ENCODE measurements at regions not wholly inside any gene's neighbourhood (a gene's known extent, or its start where the extent isn't known, plus 50 kb on each side); places are given as distances from the start of the nearest gene placed in this dataset.
"Not testable (repeated sequence)": the region's sequence is repeated elsewhere in the genome, so short reads cannot be mapped to it uniquely, and the experiment has no call there.

DNA sequence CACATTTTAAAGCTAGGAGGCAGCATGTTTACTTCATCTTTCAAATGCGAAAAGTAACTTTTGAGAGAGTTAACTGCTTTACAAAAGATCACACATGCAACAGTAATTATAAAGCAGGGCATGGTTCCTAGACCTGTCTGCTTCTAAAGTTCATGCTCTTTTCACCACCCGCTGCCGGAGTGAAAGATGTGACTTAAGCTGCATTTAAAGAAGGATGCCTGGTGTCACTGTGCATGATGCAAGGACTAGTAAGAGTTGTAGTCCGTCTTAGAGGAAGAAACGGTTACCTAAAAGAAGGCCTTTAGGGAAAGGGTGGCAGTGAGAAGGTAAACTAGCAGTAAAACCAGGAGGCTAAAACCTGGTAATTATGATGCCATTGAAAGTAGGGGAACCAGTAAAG lies 1689.1 kb downstream of the KCNT2 start:
- no peaks in the 10 kb centered on the region for H3K36me3 ChIP-seq (ENCODE audit: control insufficient read depth, insufficient read depth, low read length)
- no peaks in the 10 kb centered on the region for H3K27me3 ChIP-seq (ENCODE audit: control insufficient read depth, insufficient read depth, low read length)
- H3K4me1 ChIP-seq (ENCODE audit: control insufficient read depth, insufficient read depth, low read length), result no peaks in the 10 kb centered on the region
- no peak overlapping the region for H3K27ac ChIP-seq (ENCODE audit: low read depth, low read length)
- no peak overlapping the region for H3K4me3 ChIP-seq (ENCODE audit: low read length)
- no peak overlapping the region for H3K9ac ChIP-seq (ENCODE audit: low read length)

DNA sequence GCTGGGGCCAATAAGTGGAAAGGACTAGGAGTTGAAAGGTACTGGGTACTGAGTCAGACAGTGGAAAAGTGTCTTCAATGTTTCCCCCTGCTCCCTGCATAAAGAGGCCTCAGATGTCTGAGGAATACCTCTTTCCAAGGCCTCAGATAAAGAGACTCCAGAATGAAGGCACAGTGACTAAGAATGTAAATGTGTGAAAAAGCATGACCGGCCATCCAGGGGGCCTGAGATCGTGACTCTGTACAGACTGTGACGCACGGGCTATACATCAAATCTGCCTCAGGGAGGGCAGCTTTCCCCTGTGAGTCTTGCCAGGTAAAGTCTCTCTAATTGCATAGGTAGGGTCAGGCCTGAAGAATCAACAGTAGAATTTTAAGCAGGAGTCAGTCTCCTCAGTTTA lies 1690.5 kb downstream of the KCNT2 start:
- Histone ChIP-seq H3K27ac (ENCODE audit: low read depth, low read length) (no peak overlapping the region), H3K4me3 (ENCODE audit: low read length) (no peak overlapping the region)

GRCh38 chr1:194908643-194909042 lies 1699.6 kb downstream of the KCNT2 start:
- Histone ChIP-seq H3K4me3 (ENCODE audit: low read length) (no peak overlapping the region), H3K36me3 (ENCODE audit: control insufficient read depth, insufficient read depth, low read length) (no peaks in the 10 kb centered on the region), H3K27me3 (ENCODE audit: control insufficient read depth, insufficient read depth, low read length) (no peaks in the 10 kb centered on the region), H3K4me1 (ENCODE audit: control insufficient read depth, insufficient read depth, low read length) (no peaks in the 10 kb centered on the region), H3K9ac (ENCODE audit: low read length) (no peak overlapping the region), H3K27ac (ENCODE audit: low read depth, low read length) (no peak overlapping the region)

More for the DNA sequence above, 1690.5 kb downstream of the KCNT2 start:
- Histone ChIP-seq H3K27me3 (ENCODE audit: control insufficient read depth, insufficient read depth, low read length) (no peaks in the 10 kb centered on the region), H3K4me1 (ENCODE audit: control insufficient read depth, insufficient read depth, low read length) (no peaks in the 10 kb centered on the region), H3K9ac (ENCODE audit: low read length) (no peak overlapping the region), H3K36me3 (ENCODE audit: control insufficient read depth, insufficient read depth, low read length) (no peaks in the 10 kb centered on the region)

GRCh38 chr1:194903524-194903923 lies 1704.7 kb downstream of the KCNT2 start:
- Histone ChIP-seq H3K4me3 (ENCODE audit: low read length) (no peak overlapping the region), H3K9ac (ENCODE audit: low read length) (no peak overlapping the region), H3K27me3 (ENCODE audit: control insufficient read depth, insufficient read depth, low read length) (no peaks in the 10 kb centered on the region), H3K27ac (ENCODE audit: low read depth, low read length) (no peak overlapping the region), H3K4me1 (ENCODE audit: control insufficient read depth, insufficient read depth, low read length) (no peaks in the 10 kb centered on the region), H3K36me3 (ENCODE audit: control insufficient read depth, insufficient read depth, low read length) (no peaks in the 10 kb centered on the region)

GRCh38 chr1:194889310-194889709 lies 1702.9 kb upstream of the B3GALT2 start:
- Histone ChIP-seq H3K27ac (ENCODE audit: low read depth, low read length) (no peak overlapping the region), H3K4me3 (ENCODE audit: low read length) (no peak overlapping the region), H3K4me1 (ENCODE audit: control insufficient read depth, insufficient read depth, low read length) (no peaks in the 10 kb centered on the region), H3K9ac (ENCODE audit: low read length) (no peak overlapping the region), H3K27me3 (ENCODE audit: control insufficient read depth, insufficient read depth, low read length) (no peaks in the 10 kb centered on the region), H3K36me3 (ENCODE audit: control insufficient read depth, insufficient read depth, low read length) (no peaks in the 10 kb centered on the region)

- Histone ChIP-seq H3K4me3 (ENCODE audit: low read length) (no peak overlapping the region), H3K36me3 (ENCODE audit: control insufficient read depth, insufficient read depth, low read length) (no peaks in the 10 kb centered on the region), H3K27me3 (ENCODE audit: control insufficient read depth, insufficient read depth, low read length) (no peaks in the 10 kb centered on the region), H3K27ac (ENCODE audit: low read depth, low read length) (no peak overlapping the region), H3K9ac (ENCODE audit: low read length) (no peak overlapping the region), H3K4me1 (ENCODE audit: control insufficient read depth, insufficient read depth, low read length) (no peaks in the 10 kb centered on the region)
Measured at GRCh38 chr1:194870860-194871259, 1684.4 kb upstream of the B3GALT2 start.

DNA sequence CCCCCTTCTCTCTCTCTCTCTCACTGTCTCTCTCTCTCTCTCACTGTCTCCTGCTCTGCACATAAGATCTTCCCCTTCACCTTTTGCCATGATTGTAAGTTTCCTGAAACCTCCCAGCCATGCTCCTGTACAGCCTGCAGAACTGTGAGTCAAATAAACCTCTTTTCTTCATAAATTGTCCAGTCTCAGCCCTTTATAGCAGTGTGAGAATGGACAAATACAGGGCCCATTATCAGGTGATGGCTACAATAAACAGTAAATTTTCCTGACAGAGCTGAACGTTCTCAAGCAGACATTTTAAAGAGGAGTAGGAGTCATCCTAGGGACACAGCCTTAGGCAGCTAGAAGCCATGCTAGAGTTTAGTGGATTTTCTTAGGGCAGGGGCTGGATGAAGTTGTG lies 1679.7 kb upstream of the B3GALT2 start:
- H3K27ac ChIP-seq (ENCODE audit: low read depth, low read length), result no peak overlapping the region
- H3K27me3 ChIP-seq (ENCODE audit: control insufficient read depth, insufficient read depth, low read length), result no peaks in the 10 kb centered on the region
- H3K36me3 ChIP-seq (ENCODE audit: control insufficient read depth, insufficient read depth, low read length), result no peaks in the 10 kb centered on the region
- H3K4me3 ChIP-seq (ENCODE audit: low read length), result no peak overlapping the region
- no peaks in the 10 kb centered on the region for H3K4me1 ChIP-seq (ENCODE audit: control insufficient read depth, insufficient read depth, low read length)
- no peak overlapping the region for H3K9ac ChIP-seq (ENCODE audit: low read length)

GRCh38 chr1:194865383-194865782 lies 1679.0 kb upstream of the B3GALT2 start:
- Histone ChIP-seq H3K27ac (ENCODE audit: low read depth, low read length) (no peak overlapping the region), H3K27me3 (ENCODE audit: control insufficient read depth, insufficient read depth, low read length) (no peaks in the 10 kb centered on the region), H3K9ac (ENCODE audit: low read length) (no peak overlapping the region), H3K4me3 (ENCODE audit: low read length) (no peak overlapping the region), H3K36me3 (ENCODE audit: control insufficient read depth, insufficient read depth, low read length) (no peaks in the 10 kb centered on the region), H3K4me1 (ENCODE audit: control insufficient read depth, insufficient read depth, low read length) (no peaks in the 10 kb centered on the region)

GRCh38 chr1:194862129-194862528 lies 1675.7 kb upstream of the B3GALT2 start:
- no peaks in the 10 kb centered on the region for H3K36me3 ChIP-seq (ENCODE audit: control insufficient read depth, insufficient read depth, low read length)
- no peak overlapping the region for H3K27ac ChIP-seq (ENCODE audit: low read depth, low read length)
- H3K27me3 ChIP-seq (ENCODE audit: control insufficient read depth, insufficient read depth, low read length), result no peaks in the 10 kb centered on the region
- no peak overlapping the region for H3K4me3 ChIP-seq (ENCODE audit: low read length)
- no peaks in the 10 kb centered on the region for H3K4me1 ChIP-seq (ENCODE audit: control insufficient read depth, insufficient read depth, low read length)
- H3K9ac ChIP-seq (ENCODE audit: low read length), result no peak overlapping the region

DNA sequence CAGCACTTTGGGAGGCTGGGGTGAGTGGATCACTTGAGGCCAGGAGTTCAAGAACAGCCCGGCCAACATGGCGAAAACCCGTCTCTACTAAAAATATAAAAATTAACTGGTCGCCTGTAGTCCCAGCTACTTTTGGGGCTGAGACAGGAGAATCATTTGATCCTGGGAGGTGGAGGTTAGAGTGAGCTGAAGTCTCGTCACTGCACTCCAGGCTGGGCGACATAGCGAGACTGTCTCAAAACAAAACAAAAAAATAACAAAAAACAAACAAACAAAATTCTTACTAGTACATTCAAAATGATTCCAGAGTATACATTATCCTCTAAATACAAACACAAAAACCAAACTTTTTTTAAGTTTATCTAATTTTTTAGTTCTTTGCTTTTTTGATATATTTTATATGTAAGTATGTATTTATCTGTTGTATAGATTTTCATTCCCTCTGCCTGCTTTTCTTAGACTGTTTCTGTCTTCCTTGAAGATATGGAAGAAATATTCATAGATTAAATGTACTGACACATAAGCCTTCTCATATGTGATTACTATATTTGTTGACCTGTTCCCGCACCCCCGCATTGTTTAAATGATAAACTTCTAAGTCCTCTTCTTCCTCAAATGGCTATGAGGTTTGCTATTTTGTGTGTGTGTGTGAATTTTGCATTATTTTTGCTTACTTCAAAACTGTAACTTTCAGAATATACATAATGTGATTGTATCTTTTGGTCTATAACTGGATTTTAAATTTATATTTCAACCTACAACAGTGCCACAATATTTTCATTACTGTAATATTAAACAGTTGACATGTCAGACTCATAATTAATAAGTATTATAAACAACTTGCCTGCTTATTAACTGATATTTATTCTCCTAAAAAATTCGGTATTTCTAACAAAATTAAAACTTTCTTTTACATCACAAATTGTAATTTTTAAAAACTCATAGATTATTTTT lies 1674.1 kb upstream of the B3GALT2 start:
- no peaks in the 10 kb centered on the region for H3K36me3 ChIP-seq (ENCODE audit: control insufficient read depth, insufficient read depth, low read length)
- no peak overlapping the region for H3K4me3 ChIP-seq (ENCODE audit: low read length)
- H3K9ac ChIP-seq (ENCODE audit: low read length), result no peak overlapping the region
- H3K27me3 ChIP-seq (ENCODE audit: control insufficient read depth, insufficient read depth, low read length), result no peaks in the 10 kb centered on the region
- no peak overlapping the region for H3K27ac ChIP-seq (ENCODE audit: low read depth, low read length)
- H3K4me1 ChIP-seq (ENCODE audit: control insufficient read depth, insufficient read depth, low read length), result no peaks in the 10 kb centered on the region

DNA sequence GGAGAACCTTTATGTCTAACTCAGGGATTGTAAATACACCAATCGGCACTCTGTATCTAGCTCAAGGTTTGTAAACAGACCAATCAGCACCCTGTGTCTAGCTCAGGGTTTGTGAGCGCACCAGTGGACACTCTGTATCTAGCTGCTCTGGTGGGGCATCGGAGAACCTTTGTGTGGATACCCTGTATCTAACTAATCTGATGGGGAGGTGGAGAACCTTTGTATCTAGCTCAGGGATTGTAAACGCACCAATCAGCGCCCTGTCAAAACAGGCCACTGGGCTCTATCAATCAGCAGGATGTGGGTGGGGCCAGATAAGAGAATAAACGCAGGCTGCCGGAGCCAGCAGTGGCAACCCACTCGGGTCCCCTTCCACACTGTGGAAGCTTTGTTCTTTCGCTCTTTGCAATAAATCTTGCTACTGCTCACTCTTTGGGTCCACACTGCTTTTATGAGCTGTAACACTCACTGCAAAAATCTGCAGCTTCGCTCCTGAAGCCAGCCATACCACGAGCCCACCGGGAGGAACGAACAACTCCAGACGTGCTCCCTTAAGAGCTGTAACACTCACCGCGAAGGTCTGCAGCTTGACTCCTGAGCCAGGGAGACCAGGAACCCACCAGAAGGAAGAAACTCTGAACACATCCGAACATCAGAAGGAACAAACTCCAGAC lies 1673.2 kb upstream of the B3GALT2 start:
- H3K27me3 ChIP-seq (ENCODE audit: control insufficient read depth, insufficient read depth, low read length); H3K27ac ChIP-seq (ENCODE audit: low read depth, low read length); H3K9ac ChIP-seq (ENCODE audit: low read length); H3K4me3 ChIP-seq (ENCODE audit: low read length); H3K4me1 ChIP-seq (ENCODE audit: control insufficient read depth, insufficient read depth, low read length); H3K36me3 ChIP-seq (ENCODE audit: control insufficient read depth, insufficient read depth, low read length): not testable (repeated sequence)

DNA sequence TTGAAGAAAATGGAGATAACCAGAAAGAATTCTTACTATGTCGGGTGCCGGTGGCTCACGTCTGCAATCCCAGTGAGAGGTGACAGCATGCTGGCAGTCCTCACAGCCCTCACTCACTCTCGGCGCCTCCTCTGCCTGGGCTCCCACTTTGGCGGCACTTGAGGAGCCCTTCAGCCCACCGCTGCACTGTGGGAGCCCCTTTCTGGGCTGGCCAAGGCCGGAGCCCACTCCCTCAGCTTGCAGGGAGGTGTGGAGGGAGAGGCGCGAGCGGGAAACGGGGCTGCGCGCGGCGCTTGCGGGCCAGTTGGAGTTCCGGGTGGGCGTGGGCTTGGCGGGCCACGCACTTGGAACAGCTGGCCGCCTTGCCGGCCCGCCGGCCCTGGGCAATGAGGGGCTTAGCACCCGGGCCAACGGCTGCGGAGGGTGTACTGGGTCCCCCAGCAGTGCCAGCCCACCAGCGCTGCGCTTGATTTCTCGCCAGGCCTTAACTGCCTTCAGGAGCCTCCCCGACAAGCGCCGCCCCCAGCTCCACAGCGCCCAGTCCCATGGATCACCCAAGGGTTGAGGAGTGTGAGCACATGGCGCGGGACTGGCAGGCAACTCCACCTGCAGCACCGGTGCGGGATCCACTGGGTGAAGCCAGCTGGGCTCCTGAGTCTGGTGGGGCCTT lies 1672.5 kb upstream of the B3GALT2 start:
- H3K27me3 ChIP-seq (ENCODE audit: control insufficient read depth, insufficient read depth, low read length); H3K36me3 ChIP-seq (ENCODE audit: control insufficient read depth, insufficient read depth, low read length); H3K27ac ChIP-seq (ENCODE audit: low read depth, low read length); H3K4me3 ChIP-seq (ENCODE audit: low read length); H3K9ac ChIP-seq (ENCODE audit: low read length); H3K4me1 ChIP-seq (ENCODE audit: control insufficient read depth, insufficient read depth, low read length): not testable (repeated sequence)
